ENCODE measurements at regions not wholly inside any gene's neighbourhood (a gene's known extent, or its start where the extent isn't known, plus 50 kb on each side); places are given as distances from the start of the nearest gene placed in this dataset.

- H3K4me1 ChIP-seq (ENCODE audit: control insufficient read depth in 5 of 5, insufficient read depth in 5 of 5, low read length in 5 of 5), result no peaks in the 10 kb centered on the region
- H3K36me3 ChIP-seq (ENCODE audit: control insufficient read depth in 5 of 5, insufficient read depth in 5 of 5, low read length in 5 of 5), result no peaks in the 10 kb centered on the region
- H3K9me3 ChIP-seq (ENCODE audit: control insufficient read depth in 5 of 5, low read length in 5 of 5), result no peaks in the 10 kb centered on the region
- no peak overlapping the region for H3K4me3 ChIP-seq (ENCODE audit: low read depth in 1 of 5, low read length in 5 of 5)
- no peak overlapping the region for H3K27ac ChIP-seq (ENCODE audit: low read depth, low read length)
- peaks cover 0 to 13% (median 0%) of the 10 kb centered on the region in 5 donors for H3K27me3 ChIP-seq (ENCODE audit: control insufficient read depth in 5 of 5, insufficient read depth in 4 of 5, low read length in 5 of 5)
- H3K9ac ChIP-seq (ENCODE audit: low read length in 5 of 5), result no peak overlapping the region
These were observed 169.0 kb downstream of the BUD13 start for GRCh38 chr11:116603728-116604323.

- peaks cover 0 to 18% (median 0%) of the 10 kb centered on the region in 5 donors for H3K27me3 ChIP-seq (ENCODE audit: control insufficient read depth in 5 of 5, insufficient read depth in 4 of 5, low read length in 5 of 5)
- no peak overlapping the region for H3K27ac ChIP-seq (ENCODE audit: low read depth, low read length)
- no peaks in the 10 kb centered on the region for H3K4me1 ChIP-seq (ENCODE audit: control insufficient read depth in 5 of 5, insufficient read depth in 5 of 5, low read length in 5 of 5)
- no peaks in the 10 kb centered on the region for H3K36me3 ChIP-seq (ENCODE audit: control insufficient read depth in 5 of 5, insufficient read depth in 5 of 5, low read length in 5 of 5)
- H3K9ac ChIP-seq (ENCODE audit: low read length in 5 of 5), result no peak overlapping the region
- no peak overlapping the region for H3K4me3 ChIP-seq (ENCODE audit: low read depth in 1 of 5, low read length in 5 of 5)
- no peaks in the 10 kb centered on the region for H3K9me3 ChIP-seq (ENCODE audit: control insufficient read depth in 5 of 5, low read length in 5 of 5)
These were observed 170.2 kb downstream of the BUD13 start for GRCh38 chr11:116602637-116602942.

- no peak overlapping the region for H3K27ac ChIP-seq (ENCODE audit: low read depth, low read length)
- no peaks in the 10 kb centered on the region for H3K36me3 ChIP-seq (ENCODE audit: control insufficient read depth in 5 of 5, insufficient read depth in 5 of 5, low read length in 5 of 5)
- H3K4me3 ChIP-seq (ENCODE audit: low read depth in 1 of 5, low read length in 5 of 5), result no peak overlapping the region
- H3K9me3 ChIP-seq (ENCODE audit: control insufficient read depth in 5 of 5, low read length in 5 of 5), result no peaks in the 10 kb centered on the region
- H3K4me1 ChIP-seq (ENCODE audit: control insufficient read depth in 5 of 5, insufficient read depth in 5 of 5, low read length in 5 of 5), result no peaks in the 10 kb centered on the region
- no peak overlapping the region for H3K9ac ChIP-seq (ENCODE audit: low read length in 5 of 5)
- peaks cover 0 to 18% (median 0%) of the 10 kb centered on the region in 5 donors for H3K27me3 ChIP-seq (ENCODE audit: control insufficient read depth in 5 of 5, insufficient read depth in 4 of 5, low read length in 5 of 5)
These were observed 170.8 kb downstream of the BUD13 start for GRCh38 chr11:116601814-116602636.

GRCh38 chr11:116600930-116601329, 171.9 kb downstream of the BUD13 start:
- Histone ChIP-seq H3K4me3 (ENCODE audit: low read depth in 1 of 5, low read length in 5 of 5) (no peak overlapping the region), H3K36me3 (ENCODE audit: control insufficient read depth in 5 of 5, insufficient read depth in 5 of 5, low read length in 5 of 5) (no peaks in the 10 kb centered on the region), H3K27me3 (ENCODE audit: control insufficient read depth in 5 of 5, insufficient read depth in 4 of 5, low read length in 5 of 5) (peaks cover 0 to 19% (median 0%) of the 10 kb centered on the region in 5 donors), H3K9ac (ENCODE audit: low read length in 5 of 5) (no peak overlapping the region), H3K4me1 (ENCODE audit: control insufficient read depth in 5 of 5, insufficient read depth in 5 of 5, low read length in 5 of 5) (no peaks in the 10 kb centered on the region), H3K9me3 (ENCODE audit: control insufficient read depth in 5 of 5, low read length in 5 of 5) (no peaks in the 10 kb centered on the region), H3K27ac (ENCODE audit: low read depth, low read length) (no peak overlapping the region)

GRCh38 chr11:116598556-116598955, 174.2 kb downstream of the BUD13 start:
- Histone ChIP-seq H3K27me3 (ENCODE audit: control insufficient read depth in 5 of 5, insufficient read depth in 4 of 5, low read length in 5 of 5) (peaks cover 0 to 24% (median 5%) of the 10 kb centered on the region in 5 donors), H3K27ac (ENCODE audit: low read depth, low read length) (no peak overlapping the region), H3K4me1 (ENCODE audit: control insufficient read depth in 5 of 5, insufficient read depth in 5 of 5, low read length in 5 of 5) (no peaks in the 10 kb centered on the region), H3K36me3 (ENCODE audit: control insufficient read depth in 5 of 5, insufficient read depth in 5 of 5, low read length in 5 of 5) (no peaks in the 10 kb centered on the region), H3K4me3 (ENCODE audit: low read depth in 1 of 5, low read length in 5 of 5) (no peak overlapping the region), H3K9me3 (ENCODE audit: control insufficient read depth in 5 of 5, low read length in 5 of 5) (no peaks in the 10 kb centered on the region), H3K9ac (ENCODE audit: low read length in 5 of 5) (no peak overlapping the region)

- H3K9ac ChIP-seq (ENCODE audit: low read length in 5 of 5), result no peak overlapping the region
- peaks cover 0 to 26% (median 5%) of the 10 kb centered on the region in 5 donors for H3K27me3 ChIP-seq (ENCODE audit: control insufficient read depth in 5 of 5, insufficient read depth in 4 of 5, low read length in 5 of 5)
These were observed 174.8 kb downstream of the BUD13 start for GRCh38 chr11:116598036-116598435.

GRCh38 chr11:116596346-116597260, 176.2 kb downstream of the BUD13 start:
- Histone ChIP-seq H3K4me1 (ENCODE audit: control insufficient read depth in 5 of 5, insufficient read depth in 5 of 5, low read length in 5 of 5) (no peaks in the 10 kb centered on the region), H3K9me3 (ENCODE audit: control insufficient read depth in 5 of 5, low read length in 5 of 5) (no peaks in the 10 kb centered on the region)

More at GRCh38 chr11:116598036-116598435, 174.8 kb downstream of the BUD13 start:
- H3K4me3 ChIP-seq (ENCODE audit: low read depth in 1 of 5, low read length in 5 of 5), result no peak overlapping the region
- no peaks in the 10 kb centered on the region for H3K36me3 ChIP-seq (ENCODE audit: control insufficient read depth in 5 of 5, insufficient read depth in 5 of 5, low read length in 5 of 5)
- no peaks in the 10 kb centered on the region for H3K9me3 ChIP-seq (ENCODE audit: control insufficient read depth in 5 of 5, low read length in 5 of 5)
- H3K4me1 ChIP-seq (ENCODE audit: control insufficient read depth in 5 of 5, insufficient read depth in 5 of 5, low read length in 5 of 5), result no peaks in the 10 kb centered on the region
- H3K27ac ChIP-seq (ENCODE audit: low read depth, low read length), result no peak overlapping the region

GRCh38 chr11:116595305-116595880, 177.4 kb downstream of the BUD13 start:
- H3K27ac ChIP-seq (ENCODE audit: low read depth, low read length), result no peak overlapping the region

More at GRCh38 chr11:116596346-116597260, 176.2 kb downstream of the BUD13 start:
- Histone ChIP-seq H3K9ac (ENCODE audit: low read length in 5 of 5) (no peak overlapping the region), H3K36me3 (ENCODE audit: control insufficient read depth in 5 of 5, insufficient read depth in 5 of 5, low read length in 5 of 5) (no peaks in the 10 kb centered on the region), H3K27me3 (ENCODE audit: control insufficient read depth in 5 of 5, insufficient read depth in 4 of 5, low read length in 5 of 5) (peaks cover 0 to 29% (median 7%) of the 10 kb centered on the region in 5 donors), H3K27ac (ENCODE audit: low read depth, low read length) (no peak overlapping the region), H3K4me3 (ENCODE audit: low read depth in 1 of 5, low read length in 5 of 5) (no peak overlapping the region)

GRCh38 chr11:116590844-116591570, 181.8 kb downstream of the BUD13 start:
- no peak overlapping the region for H3K4me3 ChIP-seq (ENCODE audit: low read depth in 1 of 5, low read length in 5 of 5)
- no peak overlapping the region for H3K9ac ChIP-seq (ENCODE audit: low read length in 5 of 5)
- no peaks in the 10 kb centered on the region for H3K9me3 ChIP-seq (ENCODE audit: control insufficient read depth in 5 of 5, low read length in 5 of 5)
- no peaks in the 10 kb centered on the region for H3K4me1 ChIP-seq (ENCODE audit: control insufficient read depth in 5 of 5, insufficient read depth in 5 of 5, low read length in 5 of 5)
- H3K27me3 ChIP-seq (ENCODE audit: control insufficient read depth in 5 of 5, insufficient read depth in 4 of 5, low read length in 5 of 5), result peaks cover 3 to 21% (median 7%) of the 10 kb centered on the region in 5 donors
- H3K36me3 ChIP-seq (ENCODE audit: control insufficient read depth in 5 of 5, insufficient read depth in 5 of 5, low read length in 5 of 5), result no peaks in the 10 kb centered on the region
- H3K27ac ChIP-seq (ENCODE audit: low read depth, low read length), result no peak overlapping the region

More at GRCh38 chr11:116595305-116595880, 177.4 kb downstream of the BUD13 start:
- no peaks in the 10 kb centered on the region for H3K36me3 ChIP-seq (ENCODE audit: control insufficient read depth in 5 of 5, insufficient read depth in 5 of 5, low read length in 5 of 5)
- no peak overlapping the region for H3K4me3 ChIP-seq (ENCODE audit: low read depth in 1 of 5, low read length in 5 of 5)
- H3K9ac ChIP-seq (ENCODE audit: low read length in 5 of 5), result no peak overlapping the region
- H3K27me3 ChIP-seq (ENCODE audit: control insufficient read depth in 5 of 5, insufficient read depth in 4 of 5, low read length in 5 of 5), result peaks cover 3 to 27% (median 7%) of the 10 kb centered on the region in 5 donors
- H3K4me1 ChIP-seq (ENCODE audit: control insufficient read depth in 5 of 5, insufficient read depth in 5 of 5, low read length in 5 of 5), result no peaks in the 10 kb centered on the region
- H3K9me3 ChIP-seq (ENCODE audit: control insufficient read depth in 5 of 5, low read length in 5 of 5), result no peaks in the 10 kb centered on the region
